Activated gamma-delta T cell (primary cell): ENCODE measurements at regions not wholly inside any gene's neighbourhood (a gene's known extent, or its start where the extent isn't known, plus 50 kb on each side); places are given as distances from the start of the nearest gene placed in this dataset.

Source experiments
- DNase-seq: peaks from one replicate; lab custom pipeline; 2025; lab: John Stamatoyannopoulos, UW

DNA sequence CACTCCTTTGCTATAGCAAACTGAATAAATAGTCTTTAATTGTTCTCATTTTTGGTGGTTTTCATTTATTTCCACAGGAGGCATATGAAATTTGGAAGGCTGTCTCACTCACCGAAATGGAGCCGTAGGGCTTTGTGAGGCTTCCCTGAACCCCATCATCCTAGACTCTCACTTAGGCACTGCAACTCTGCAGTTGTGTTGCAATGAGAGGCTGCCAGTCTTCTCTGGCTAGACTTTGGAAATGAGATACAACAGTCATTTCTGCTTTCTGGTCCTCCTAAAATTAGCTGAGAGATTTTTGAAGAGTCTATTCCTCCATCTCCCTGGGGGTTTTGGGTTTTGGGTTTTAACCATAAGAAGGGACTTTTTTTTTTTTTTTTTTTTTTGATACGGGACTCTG, 146.5 kb downstream of the SH3BGRL start:
- no peak for DNase-seq

DNA sequence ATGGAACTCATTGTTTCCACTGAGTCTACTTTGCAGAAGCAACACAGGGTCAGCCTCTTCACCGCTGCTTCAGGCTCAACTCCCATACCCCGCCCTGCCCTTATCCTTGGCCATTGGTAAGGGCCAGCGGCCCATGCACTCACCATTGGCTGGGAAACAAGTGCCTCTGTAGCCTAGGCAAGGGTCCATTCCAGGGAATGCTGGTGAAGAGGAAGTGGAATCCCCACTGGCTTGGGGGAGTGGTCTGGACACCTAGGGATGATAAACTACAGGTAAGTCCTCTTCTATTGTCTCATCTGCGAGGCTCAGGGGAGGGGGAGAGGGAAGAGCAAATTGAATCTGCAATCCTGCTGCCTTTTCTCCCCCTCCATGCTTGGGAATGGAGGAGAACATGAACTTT, 153.1 kb downstream of the SH3BGRL start:
- DNase-seq, result no peak

DNA sequence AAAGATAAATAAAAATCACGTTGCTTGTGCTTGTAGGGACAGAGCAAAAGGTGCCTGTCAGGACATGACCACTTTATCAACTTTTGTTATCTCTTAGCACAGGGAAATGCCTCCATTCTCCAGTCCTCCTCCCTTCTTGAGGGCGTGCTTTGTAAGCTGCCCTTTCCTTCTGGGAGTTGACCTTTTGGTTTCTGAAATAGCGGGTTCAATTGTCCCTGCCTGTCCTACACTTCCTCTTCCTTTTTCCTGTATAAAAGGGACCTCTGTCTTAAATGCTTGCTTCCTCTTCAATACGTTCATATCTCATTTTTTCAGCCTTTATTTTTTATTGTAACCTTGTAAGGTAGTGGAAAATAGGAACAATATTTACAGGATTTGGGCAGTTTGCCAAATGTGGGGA, 153.5 kb downstream of the SH3BGRL start:
- no peak for DNase-seq

GRCh38 chrX:81367291-81367690, 165.4 kb downstream of the SH3BGRL start:
- no peak for DNase-seq

- no peak for DNase-seq
Observed at GRCh38 chrX:81377329-81377728, 175.4 kb downstream of the SH3BGRL start.

- DNase-seq, result no peak
Observed at GRCh38 chrX:81378560-81378959, 176.7 kb downstream of the SH3BGRL start.

- no peak for DNase-seq
Observed at GRCh38 chrX:81390237-81390636, 188.3 kb downstream of the SH3BGRL start.

- DNase-seq, result no peak
Observed at GRCh38 chrX:81392396-81392795, 190.5 kb downstream of the SH3BGRL start.

DNA sequence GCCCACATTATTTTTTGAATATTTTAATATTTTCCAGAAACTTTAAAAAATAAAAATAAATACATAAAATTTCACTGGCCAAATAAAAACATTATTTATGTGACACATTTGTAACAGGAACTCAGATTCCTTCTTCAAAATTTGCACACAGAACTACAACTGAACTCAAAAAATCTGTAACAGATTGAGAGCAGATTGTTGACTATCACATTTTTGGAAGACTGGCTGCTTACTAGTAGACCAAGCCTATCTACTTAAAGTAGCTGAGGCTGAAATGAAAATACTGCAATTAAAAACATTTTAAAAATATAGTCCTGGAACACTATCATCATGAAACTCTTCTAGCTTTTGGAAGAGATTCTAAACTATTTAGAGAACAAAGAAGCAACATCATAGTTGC, 203.9 kb downstream of the SH3BGRL start:
- DNase-seq, result no peak

- no peak for DNase-seq
Observed at GRCh38 chrX:81411517-81411916, 209.6 kb downstream of the SH3BGRL start.

DNA sequence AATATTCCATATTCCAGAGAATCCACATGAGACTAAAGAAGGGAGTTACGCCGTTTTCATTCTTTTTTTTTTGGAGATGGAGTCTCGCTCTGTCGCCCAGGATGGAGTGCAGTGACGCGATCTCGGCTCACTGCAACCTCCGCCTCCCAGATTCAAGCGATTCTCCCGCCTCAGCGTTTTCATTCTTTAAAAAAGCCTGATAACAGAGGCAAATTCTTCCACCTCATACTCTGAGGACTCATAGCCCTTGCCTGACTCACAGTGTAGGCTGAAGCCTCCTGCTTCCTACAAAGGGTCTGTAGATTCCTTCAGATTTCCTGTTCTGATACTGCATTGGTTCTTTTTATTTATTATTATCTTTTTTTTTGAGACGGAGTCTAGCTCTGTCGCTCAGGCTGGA, 210.5 kb downstream of the SH3BGRL start:
- DNase-seq, result no peak

GRCh38 chrX:81412857-81413256, 211.0 kb downstream of the SH3BGRL start:
- peak; percentile 0 for DNase-seq

- DNase-seq, result no peak
Observed at GRCh38 chrX:81414630-81415029, 212.7 kb downstream of the SH3BGRL start.
